ENCODE measurements at regions not wholly inside any gene's neighbourhood (a gene's known extent, or its start where the extent isn't known, plus 50 kb on each side); places are given as distances from the start of the nearest gene placed in this dataset.
"Not testable (repeated sequence)": the region's sequence is repeated elsewhere in the genome, so short reads cannot be mapped to it uniquely, and the experiment has no call there.

- CTCF ChIA-PET = interaction anchor here (0.6 kb wide), 1 partner anchor 144 kb away, joined by 3 read pairs; no protein-coding TSS in a partner anchor
- H3K9me3 Mint-ChIP-seq (ENCODE audit: low read depth); H3K4me3 Mint-ChIP-seq; DNase-seq; intact Hi-C loops (cut with DNase I, micrococcal nuclease); ATAC-seq; H3K27me3 Mint-ChIP-seq; H3K36me3 Mint-ChIP-seq (ENCODE audit: low read depth); POLR2A ChIA-PET; H3K27ac Mint-ChIP-seq; H3K4me1 Mint-ChIP-seq: not testable (repeated sequence)
These were observed 212.7 kb downstream of the ALG10B start for GRCh38 chr12:38529281-38529680.

- ChIA-PET CTCF (no interaction called here), POLR2A (no interaction called here)
- no peaks in the 10 kb centered on the region for H3K36me3 Mint-ChIP-seq (ENCODE audit: low read depth)
- H3K27ac Mint-ChIP-seq = no peak overlapping the region
- H3K27me3 Mint-ChIP-seq = no peaks in the 10 kb centered on the region
- H3K4me3 Mint-ChIP-seq = no peak overlapping the region
- ATAC-seq (no peak), DNase-seq (no peak)
- intact Hi-C loops (cut with DNase I, micrococcal nuclease) = no loop called here
- peaks cover 12% of the 10 kb centered on the region for H3K9me3 Mint-ChIP-seq (ENCODE audit: low read depth)
- H3K4me1 Mint-ChIP-seq = no peaks in the 10 kb centered on the region
These were observed 221.7 kb downstream of the ALG10B start for GRCh38 chr12:38538319-38538718.

DNA sequence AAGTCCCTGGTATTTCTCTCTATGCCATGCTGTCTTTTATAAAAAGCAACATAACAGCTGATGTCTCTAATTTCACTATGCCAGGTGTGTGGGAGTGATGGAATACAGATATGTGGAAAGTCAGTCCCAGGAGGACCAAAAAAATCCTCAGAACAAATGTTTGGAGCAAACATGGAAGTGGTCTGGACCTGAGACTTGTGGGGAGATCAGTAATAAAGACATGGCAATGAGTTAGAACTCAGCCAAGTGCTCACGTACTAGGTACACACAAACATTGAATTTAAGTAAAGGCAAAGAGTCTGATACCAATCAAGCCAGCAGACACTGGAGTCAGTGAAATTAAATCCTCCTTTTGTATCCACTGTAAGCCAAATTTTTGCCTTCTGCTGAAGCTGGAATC, 223.6 kb downstream of the ALG10B start:
- DNase-seq (no peak), ATAC-seq (no peak)
- ChIA-PET CTCF (interaction anchor here (1.2 kb wide), 1 partner anchor 205 kb away, joined by 3 read pairs; no protein-coding TSS in a partner anchor), POLR2A (no interaction called here)
- intact Hi-C loops (cut with DNase I, micrococcal nuclease) = no loop called here
- Mint-ChIP-seq H3K36me3 (ENCODE audit: low read depth) (no peaks in the 10 kb centered on the region), H3K27me3 (no peaks in the 10 kb centered on the region), H3K9me3 (ENCODE audit: low read depth) (peaks cover 13% of the 10 kb centered on the region), H3K4me1 (no peaks in the 10 kb centered on the region), H3K27ac (no peak overlapping the region), H3K4me3 (no peak overlapping the region)

- no peak for DNase-seq
- intact Hi-C loops (cut with DNase I, micrococcal nuclease) = no loop called here
- H3K27ac Mint-ChIP-seq = no peak overlapping the region
- POLR2A ChIA-PET = no interaction called here
- CTCF ChIA-PET = interaction anchor here (0.6 kb wide), 1 partner anchor 407 kb away, joined by 4 read pairs; no protein-coding TSS in a partner anchor
- no peaks in the 10 kb centered on the region for H3K36me3 Mint-ChIP-seq (ENCODE audit: low read depth)
- peaks cover 10% of the 10 kb centered on the region for H3K9me3 Mint-ChIP-seq (ENCODE audit: low read depth)
- H3K4me1 Mint-ChIP-seq = no peaks in the 10 kb centered on the region
- no peak overlapping the region for H3K4me3 Mint-ChIP-seq
- no peak for ATAC-seq
- H3K27me3 Mint-ChIP-seq = no peaks in the 10 kb centered on the region
These were observed 225.3 kb downstream of the ALG10B start for GRCh38 chr12:38541849-38542248.

DNA sequence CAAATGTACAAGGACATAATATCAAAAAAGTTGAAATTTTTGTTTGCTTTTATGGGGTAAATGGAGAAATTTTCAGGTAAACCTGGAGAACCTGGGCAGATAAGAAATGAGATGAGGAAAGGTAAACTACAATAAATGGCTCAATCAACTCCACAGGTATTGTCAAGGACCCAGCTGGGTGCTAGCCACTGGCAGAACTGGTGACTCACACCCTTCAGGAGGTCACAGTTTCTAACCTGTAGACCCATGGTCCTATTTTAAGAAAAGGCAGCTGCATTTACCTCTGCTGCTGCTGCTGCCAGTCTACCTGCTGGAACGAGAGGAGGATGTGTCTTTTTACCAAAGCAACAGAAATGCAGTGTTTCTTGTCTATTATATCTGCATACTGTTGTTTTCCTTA, 226.6 kb downstream of the ALG10B start:
- intact Hi-C loops (cut with DNase I, micrococcal nuclease) = no loop called here
- DNase-seq (no peak), ATAC-seq (no peak)
- Mint-ChIP-seq H3K4me3 (no peak overlapping the region), H3K9me3 (ENCODE audit: low read depth) (peaks cover 19% of the 10 kb centered on the region), H3K4me1 (no peaks in the 10 kb centered on the region), H3K27me3 (no peaks in the 10 kb centered on the region), H3K27ac (no peak overlapping the region), H3K36me3 (ENCODE audit: low read depth) (no peaks in the 10 kb centered on the region)
- POLR2A ChIA-PET = no interaction called here
- CTCF ChIA-PET = no interaction called here

DNA sequence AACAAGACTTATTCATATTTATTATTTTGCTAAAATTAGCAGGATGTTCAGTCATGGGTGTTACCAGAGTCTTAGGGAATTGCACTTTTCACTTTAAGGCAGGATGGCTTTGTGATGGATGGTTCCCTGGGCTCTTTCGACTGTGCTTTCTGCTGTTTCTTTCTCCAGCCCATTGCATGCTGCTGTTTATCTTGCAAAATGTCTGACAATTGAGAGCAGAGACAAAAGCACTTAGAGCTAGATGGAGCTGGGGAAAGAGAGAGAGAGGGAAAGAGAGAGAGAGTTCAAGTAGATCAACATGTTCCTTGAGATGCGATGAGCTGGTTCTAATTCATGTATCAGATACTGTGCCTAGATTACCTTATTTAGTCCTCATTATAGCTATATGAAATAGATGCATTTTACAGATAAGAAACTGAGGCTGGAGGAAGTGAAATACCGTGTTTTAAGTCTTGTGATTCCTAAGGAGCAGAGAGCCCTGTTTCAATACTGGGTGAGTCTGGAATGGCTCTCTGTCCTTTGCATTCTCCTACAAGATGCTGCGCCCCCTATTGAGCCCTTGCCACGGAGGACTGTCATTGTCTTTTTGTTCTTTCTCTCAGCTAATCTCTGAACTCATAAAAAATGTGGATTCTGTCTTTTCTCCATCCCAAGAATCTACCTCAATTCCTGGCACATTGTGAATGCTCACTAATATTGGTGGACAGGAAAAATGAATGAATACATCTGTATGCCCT, 227.9 kb downstream of the ALG10B start:
- DNase-seq = no peak
- no peak overlapping the region for H3K4me3 Mint-ChIP-seq
- H3K27me3 Mint-ChIP-seq = no peaks in the 10 kb centered on the region
- H3K9me3 Mint-ChIP-seq (ENCODE audit: low read depth) = peaks cover 19% of the 10 kb centered on the region
- H3K27ac Mint-ChIP-seq = no peak overlapping the region
- ChIA-PET POLR2A (no interaction called here), CTCF (no interaction called here)
- ATAC-seq = no peak
- intact Hi-C loops (cut with DNase I, micrococcal nuclease) = no loop called here
- no peaks in the 10 kb centered on the region for H3K36me3 Mint-ChIP-seq (ENCODE audit: low read depth)
- no peaks in the 10 kb centered on the region for H3K4me1 Mint-ChIP-seq

GRCh38 chr12:38547586-38547985, 231.0 kb downstream of the ALG10B start:
- Mint-ChIP-seq H3K36me3 (ENCODE audit: low read depth) (no peaks in the 10 kb centered on the region), H3K4me3 (no peak overlapping the region), H3K27ac (no peak overlapping the region), H3K4me1 (no peaks in the 10 kb centered on the region), H3K9me3 (ENCODE audit: low read depth) (peaks cover 25% of the 10 kb centered on the region), H3K27me3 (no peaks in the 10 kb centered on the region)
- CTCF ChIA-PET = no interaction called here
- POLR2A ChIA-PET = no interaction called here
- intact Hi-C loops (cut with DNase I, micrococcal nuclease) = no loop called here
- ATAC-seq = no peak
- DNase-seq = no peak

DNA sequence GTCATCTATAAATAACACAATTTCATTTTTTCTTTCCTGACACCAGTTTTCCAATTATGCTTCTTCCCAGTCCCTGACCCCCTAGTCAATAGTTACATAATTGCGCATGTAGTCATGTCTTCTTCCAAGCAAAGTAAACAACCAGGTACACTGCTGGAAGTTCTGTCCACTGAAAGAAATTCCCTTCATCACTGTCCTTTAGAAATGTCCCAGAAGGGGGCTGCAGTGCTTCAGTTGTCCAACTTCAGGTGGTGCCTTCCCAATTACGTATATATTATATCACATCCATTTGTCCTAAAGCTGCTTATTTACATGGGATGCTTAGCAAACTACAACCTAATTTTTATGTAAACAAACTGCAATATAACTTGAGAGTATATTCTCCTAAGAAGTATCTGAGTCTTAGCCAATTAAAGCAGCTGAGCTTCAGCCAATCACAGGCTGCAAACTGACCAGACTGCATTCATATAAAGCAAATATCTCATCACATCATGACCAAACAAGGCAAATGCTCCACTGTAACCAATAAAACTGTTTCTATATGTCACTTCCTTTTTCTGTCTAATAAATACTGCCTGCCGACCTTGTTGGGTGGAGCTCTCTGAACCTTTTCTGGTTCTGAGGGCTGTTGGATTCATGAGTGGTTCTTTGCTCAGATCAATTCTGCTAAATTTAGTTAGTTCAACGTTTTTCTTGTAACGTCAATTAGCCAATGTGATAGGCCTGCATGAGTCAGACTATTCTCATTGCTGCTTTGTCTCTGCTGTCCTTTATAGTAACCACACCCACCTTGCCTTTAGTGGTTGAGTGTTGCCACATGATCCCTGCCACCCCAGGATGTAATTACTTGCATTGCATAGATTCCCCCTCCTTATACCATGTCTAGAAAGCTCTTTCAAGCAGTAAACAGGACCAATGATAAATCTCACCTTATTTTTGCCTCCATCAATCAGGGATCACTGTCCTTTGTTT, 239.3 kb downstream of the ALG10B start:
- Mint-ChIP-seq H3K4me3 (no peak overlapping the region), H3K27me3 (no peaks in the 10 kb centered on the region), H3K27ac (no peak overlapping the region), H3K4me1 (no peaks in the 10 kb centered on the region), H3K9me3 (ENCODE audit: low read depth) (peaks cover 11% of the 10 kb centered on the region), H3K36me3 (ENCODE audit: low read depth) (no peaks in the 10 kb centered on the region)
- no peak for DNase-seq
- ATAC-seq = no peak
- CTCF ChIA-PET = interaction anchor here (0.7 kb wide), 1 partner anchor 51 kb away, joined by 3 read pairs; no protein-coding TSS in a partner anchor
- POLR2A ChIA-PET = no interaction called here
- intact Hi-C loops (cut with DNase I, micrococcal nuclease) = no loop called here

DNA sequence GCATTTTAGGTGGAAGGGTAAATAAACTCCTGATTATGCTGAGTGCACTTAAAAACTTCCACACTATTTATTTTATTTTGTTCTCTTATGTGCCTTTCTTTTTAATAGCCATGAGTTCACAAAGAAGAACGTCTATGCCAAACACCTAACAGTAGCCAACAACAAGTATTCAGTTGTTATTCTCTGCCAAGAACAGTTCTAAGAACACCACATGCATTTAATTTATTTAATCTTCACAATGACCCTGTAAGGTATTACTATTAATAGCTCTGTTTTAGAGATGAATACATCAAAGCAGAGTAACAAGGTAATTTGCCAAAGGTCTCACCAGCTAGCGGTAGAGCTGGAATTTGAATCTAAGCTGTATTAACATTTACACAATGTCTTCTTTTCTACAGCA, 240.1 kb downstream of the ALG10B start:
- Mint-ChIP-seq H3K9me3 (ENCODE audit: low read depth) (peaks cover 9% of the 10 kb centered on the region), H3K4me1 (no peaks in the 10 kb centered on the region), H3K4me3 (no peak overlapping the region), H3K36me3 (ENCODE audit: low read depth) (no peaks in the 10 kb centered on the region), H3K27ac (no peak overlapping the region), H3K27me3 (no peaks in the 10 kb centered on the region)
- ATAC-seq (no peak), DNase-seq (no peak)
- intact Hi-C loops (cut with DNase I, micrococcal nuclease) = no loop called here
- CTCF ChIA-PET = interaction anchor here (0.7 kb wide), 1 partner anchor 187 kb away, joined by 3 read pairs; no protein-coding TSS in a partner anchor
- POLR2A ChIA-PET = no interaction called here

- no peak overlapping the region for H3K4me3 Mint-ChIP-seq
- H3K9me3 Mint-ChIP-seq (ENCODE audit: low read depth) = peaks cover 2% of the 10 kb centered on the region
- no peak overlapping the region for H3K27ac Mint-ChIP-seq
- H3K36me3 Mint-ChIP-seq (ENCODE audit: low read depth) = no peaks in the 10 kb centered on the region
- no peaks in the 10 kb centered on the region for H3K27me3 Mint-ChIP-seq
- POLR2A ChIA-PET = no interaction called here
- ATAC-seq (no peak), DNase-seq (no peak)
- intact Hi-C loops (cut with DNase I, micrococcal nuclease) = no loop called here
- CTCF ChIA-PET = no interaction called here
- no peaks in the 10 kb centered on the region for H3K4me1 Mint-ChIP-seq
These were observed 268.5 kb downstream of the ALG10B start for GRCh38 chr12:38585086-38585485.

DNA sequence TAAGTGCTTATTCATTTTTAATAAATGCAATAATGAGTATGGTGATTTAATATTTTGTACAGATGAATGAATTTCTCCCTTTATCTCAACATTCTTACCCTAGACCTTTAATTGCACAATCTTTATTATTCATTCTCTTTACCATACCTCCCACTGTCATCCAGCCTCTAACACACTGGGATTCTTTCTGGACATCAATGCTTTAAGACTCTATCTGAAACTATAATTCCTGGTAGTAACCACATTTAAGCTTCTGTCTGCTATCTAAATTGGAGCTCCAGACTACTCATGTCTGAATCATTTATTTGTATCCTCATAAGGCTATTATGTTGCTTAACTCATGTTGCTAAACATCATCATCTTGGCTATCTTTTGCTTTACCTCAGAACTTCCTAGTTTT, 270.2 kb downstream of the ALG10B start:
- H3K9me3 Mint-ChIP-seq (ENCODE audit: low read depth) = peaks cover 4% of the 10 kb centered on the region
- no peak overlapping the region for H3K27ac Mint-ChIP-seq
- POLR2A ChIA-PET = no interaction called here
- DNase-seq (no peak), ATAC-seq (no peak)
- no peaks in the 10 kb centered on the region for H3K4me1 Mint-ChIP-seq
- H3K27me3 Mint-ChIP-seq = no peaks in the 10 kb centered on the region
- intact Hi-C loops (cut with DNase I, micrococcal nuclease) = no loop called here
- H3K36me3 Mint-ChIP-seq (ENCODE audit: low read depth) = no peaks in the 10 kb centered on the region
- CTCF ChIA-PET = no interaction called here
- H3K4me3 Mint-ChIP-seq = no peak overlapping the region

- Mint-ChIP-seq H3K9me3 (ENCODE audit: low read depth) (peaks cover 6% of the 10 kb centered on the region), H3K27me3 (no peaks in the 10 kb centered on the region), H3K27ac (no peak overlapping the region), H3K36me3 (ENCODE audit: low read depth) (no peaks in the 10 kb centered on the region), H3K4me3 (no peak overlapping the region), H3K4me1 (no peaks in the 10 kb centered on the region)
- intact Hi-C loops (cut with DNase I, micrococcal nuclease) = no loop called here
- ChIA-PET POLR2A (no interaction called here), CTCF (no interaction called here)
- DNase-seq = no peak
- ATAC-seq = no peak
These were observed 271.0 kb downstream of the ALG10B start for GRCh38 chr12:38587594-38587993.

Measured in activated CD4-positive, alpha-beta T cell treated with anti-CD3 and anti-CD28 coated beads for 36 hours (primary cell).